ENCODE measurements at regions not wholly inside any gene's neighbourhood (a gene's known extent, or its start where the extent isn't known, plus 50 kb on each side); places are given as distances from the start of the nearest gene placed in this dataset.
A peak's percentile ranks its signal among the peaks of the same experiment; 100 is the strongest.

GRCh38 chr5:117740268-117740667 lies 1165.6 kb upstream of the SEMA6A start:
- Histone ChIP-seq H3K9ac (no peak overlapping the region), H4K20me1 (ENCODE audit: insufficient read depth) (no peaks in the 10 kb centered on the region), H2AFZ (ENCODE audit: low read depth) (no peak overlapping the region), H3K36me3 (ENCODE audit: insufficient read depth) (no peaks in the 10 kb centered on the region), H3K27ac (peak overlapping the region; percentile 34; the same call in 1 of the 2 replicates), H3K79me2 (ENCODE audit: insufficient read depth, low read depth) (no peaks in the 10 kb centered on the region), H3K27me3 (ENCODE audit: insufficient read depth, low read depth) (no peaks in the 10 kb centered on the region), H3K4me1 (ENCODE audit: low read depth, poor library complexity, severe bottlenecking) (peaks cover 55% of the 10 kb centered on the region), H3K4me2 (peak overlapping the region; percentile 43; the same call in 1 of the 2 replicates), H3K4me3 (IDR thresholded peaks at IDR 0.05; ENCODE audit: insufficient read depth, low read depth, low read length) (no peak overlapping the region)
- TF ChIP-seq CTCF (conservative IDR thresholded peaks at IDR 0.05; ENCODE audit: low read depth, low read length): no peak

GRCh38 chr5:117738571-117738970 lies 1163.9 kb upstream of the SEMA6A start:
- Histone ChIP-seq H3K36me3 (ENCODE audit: insufficient read depth) (no peaks in the 10 kb centered on the region), H3K4me1 (ENCODE audit: low read depth, poor library complexity, severe bottlenecking) (peaks cover 44% of the 10 kb centered on the region), H3K27ac (no peak overlapping the region), H3K79me2 (ENCODE audit: insufficient read depth, low read depth) (no peaks in the 10 kb centered on the region), H3K27me3 (ENCODE audit: insufficient read depth, low read depth) (no peaks in the 10 kb centered on the region), H2AFZ (ENCODE audit: low read depth) (no peak overlapping the region), H3K4me2 (no peak overlapping the region), H3K4me3 (IDR thresholded peaks at IDR 0.05; ENCODE audit: insufficient read depth, low read depth, low read length) (no peak overlapping the region), H3K9ac (no peak overlapping the region), H4K20me1 (ENCODE audit: insufficient read depth) (no peaks in the 10 kb centered on the region)
- TF ChIP-seq CTCF (conservative IDR thresholded peaks at IDR 0.05; ENCODE audit: low read depth, low read length): no peak

GRCh38 chr5:117736698-117737097 lies 1162.1 kb upstream of the SEMA6A start:
- Histone ChIP-seq H3K27ac (no peak overlapping the region), H3K4me3 (IDR thresholded peaks at IDR 0.05; ENCODE audit: insufficient read depth, low read depth, low read length) (no peak overlapping the region), H3K4me1 (ENCODE audit: low read depth, poor library complexity, severe bottlenecking) (peaks cover 25% of the 10 kb centered on the region), H3K27me3 (ENCODE audit: insufficient read depth, low read depth) (no peaks in the 10 kb centered on the region), H4K20me1 (ENCODE audit: insufficient read depth) (no peaks in the 10 kb centered on the region), H2AFZ (ENCODE audit: low read depth) (no peak overlapping the region), H3K36me3 (ENCODE audit: insufficient read depth) (no peaks in the 10 kb centered on the region), H3K4me2 (no peak overlapping the region), H3K79me2 (ENCODE audit: insufficient read depth, low read depth) (no peaks in the 10 kb centered on the region), H3K9ac (no peak overlapping the region)
- no peak for TF ChIP-seq CTCF (conservative IDR thresholded peaks at IDR 0.05; ENCODE audit: low read depth, low read length)

GRCh38 chr5:117734056-117734455 lies 1159.4 kb upstream of the SEMA6A start:
- no peak for TF ChIP-seq CTCF (conservative IDR thresholded peaks at IDR 0.05; ENCODE audit: low read depth, low read length)
- H2AFZ ChIP-seq (ENCODE audit: low read depth): no peak overlapping the region
- no peaks in the 10 kb centered on the region for H3K36me3 ChIP-seq (ENCODE audit: insufficient read depth)
- H3K27ac ChIP-seq: no peak overlapping the region
- no peak overlapping the region for H3K4me3 ChIP-seq (IDR thresholded peaks at IDR 0.05; ENCODE audit: insufficient read depth, low read depth, low read length)
- no peaks in the 10 kb centered on the region for H3K27me3 ChIP-seq (ENCODE audit: insufficient read depth, low read depth)
- no peak overlapping the region for H3K9ac ChIP-seq
- no peaks in the 10 kb centered on the region for H3K79me2 ChIP-seq (ENCODE audit: insufficient read depth, low read depth)
- H3K4me2 ChIP-seq: no peak overlapping the region
- no peaks in the 10 kb centered on the region for H4K20me1 ChIP-seq (ENCODE audit: insufficient read depth)
- H3K4me1 ChIP-seq (ENCODE audit: low read depth, poor library complexity, severe bottlenecking): no peaks in the 10 kb centered on the region

Measured in KMS-11 (cell line).